Ovary (tissue), 7 donors: ENCODE measurements at regions not wholly inside any gene's neighbourhood (a gene's known extent, or its start where the extent isn't known, plus 50 kb on each side); places are given as distances from the start of the nearest gene placed in this dataset.
A peak's percentile ranks its signal among the peaks of the same experiment; 100 is the strongest.
"Not testable (repeated sequence)": the region's sequence is repeated elsewhere in the genome, so short reads cannot be mapped to it uniquely, and the experiment has no call there.

Source experiments
- DNase-seq, 5 donors: peaks; one replicate each; pipeline ENCODE4 v3.0.0-alpha.2; 2019 to 2020
- H3K27ac ChIP-seq, 2 donors: fragments of 200-600 bp; one replicate each; pipeline versions ENCODE4 v1.5.1 to v1.8.0; 2019 to 2022
- H3K27me3 ChIP-seq: fragments of 200-600 bp; one replicate; pipeline ENCODE4 v1.8.0; 2022
- H3K36me3 ChIP-seq: fragments of 200-600 bp; sonication (generic); one replicate; pipeline ENCODE4 v1.5.1; 2019
- H3K4me1 ChIP-seq: one replicate; pipeline ENCODE4 v1.8.1; 2013; ENCODE audit warnings: mild to moderate bottlenecking, moderate library complexity; ENCODE audit not compliant: insufficient read depth
- H3K4me3 ChIP-seq: fragments of 200-600 bp; sonication (generic); one replicate; pipeline ENCODE4 v1.5.1; 2017
- H3K9me3 ChIP-seq, 2 donors: fragments of 200-600 bp in 1 of 2; sonication (generic) in 1 of 2; one replicate each; pipeline versions ENCODE4 v1.5.1 to v1.8.1; 2013 to 2019; ENCODE audit warnings: mild to moderate bottlenecking in 1 of 2, moderate library complexity in 1 of 2
- EP300 ChIP-seq: sonication (generic); formaldehyde crosslinking; IDR thresholded peaks from one replicate; pipeline ENCODE4 v1.6.1; 2017; ENCODE audit warnings: antibody characterized with exemption
- POLR2A ChIP-seq: fragments of 450-650 bp; IDR thresholded peaks from one replicate; pipeline ENCODE4 v1.6.1; 2017; ENCODE audit warnings: antibody characterized with exemption, mild to moderate bottlenecking, moderate library complexity
- WGBS, 3 donors: extraction: QIAGEN DNeasy Blood & Tissue Kit in 1 of 3; methylation state at CpG; one replicate each; pipeline versions ENCODE4 v1.1.5 to v1.1.7; 2013 to 2017; 5-methylcytosine and 5-hydroxymethylcytosine counted together
- intact Hi-C, 4 donors: fragments of 100-400 bp; cut with DNase I; formaldehyde crosslinking; loops; one replicate each; pipeline versions ENCODE4 v1.11.0 to v1.15.1; 2022 to 2023
- TF ChIP-seq, protein P1 (sequence below), 3 donors: fragments of 450-650 bp in 2 of 3; fragments of 200-600 bp in 1 of 3; IDR thresholded peaks; one replicate each; pipeline versions ENCODE4 v1.5.1 to v1.8.0; 2016 to 2022; ENCODE audit warnings: antibody characterized with exemption in 3 of 3, mild to moderate bottlenecking in 1 of 3
- donor health status: DM: no; HTN: no; CAD: no; lungs with moderate emphysema.
- donor health status: DM: no; HTN: no; CAD: no.
- donor health status: Bipolar disorder and iron deficiency.
- donor health status: DM: no; HTN: no; CAD: no.
- donor health status: DM: yes; HTN: yes; CAD: no.

DNA sequence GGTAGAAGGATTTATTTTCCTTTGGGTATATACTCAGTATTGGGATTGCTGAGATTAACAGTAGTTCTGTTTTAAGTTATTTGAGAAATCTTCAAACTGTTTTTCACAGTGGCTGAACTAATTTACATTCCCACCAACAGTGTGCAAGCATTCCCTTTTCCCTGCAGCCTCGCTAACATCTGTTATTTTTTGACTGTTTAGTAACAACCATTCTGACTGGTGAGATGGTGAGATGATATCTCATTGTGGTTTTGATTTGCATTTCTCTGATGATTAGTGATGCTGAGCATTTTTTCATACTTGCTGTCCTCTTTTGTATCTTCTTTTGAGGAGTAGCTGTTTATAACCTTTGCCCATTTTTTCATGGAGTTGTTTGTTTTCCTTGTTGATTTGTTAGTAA, 457.8 kb downstream of the TRAM1L1 start:
- 8 to 24% (median 9%) methylated on average over 1 of the region's 1 CpG for WGBS, 3 donors
- no peak for DNase-seq
- Histone ChIP-seq H3K36me3 (no peaks in the 10 kb centered on the region), H3K4me3 (no peak overlapping the region), H3K27ac (no peak overlapping the region), H3K4me1 (no peaks in the 10 kb centered on the region), H3K27me3 (no peaks in the 10 kb centered on the region), H3K9me3 (no peaks in the 10 kb centered on the region)
- intact Hi-C loops, result no loop called here
- TF ChIP-seq, protein P1, sequence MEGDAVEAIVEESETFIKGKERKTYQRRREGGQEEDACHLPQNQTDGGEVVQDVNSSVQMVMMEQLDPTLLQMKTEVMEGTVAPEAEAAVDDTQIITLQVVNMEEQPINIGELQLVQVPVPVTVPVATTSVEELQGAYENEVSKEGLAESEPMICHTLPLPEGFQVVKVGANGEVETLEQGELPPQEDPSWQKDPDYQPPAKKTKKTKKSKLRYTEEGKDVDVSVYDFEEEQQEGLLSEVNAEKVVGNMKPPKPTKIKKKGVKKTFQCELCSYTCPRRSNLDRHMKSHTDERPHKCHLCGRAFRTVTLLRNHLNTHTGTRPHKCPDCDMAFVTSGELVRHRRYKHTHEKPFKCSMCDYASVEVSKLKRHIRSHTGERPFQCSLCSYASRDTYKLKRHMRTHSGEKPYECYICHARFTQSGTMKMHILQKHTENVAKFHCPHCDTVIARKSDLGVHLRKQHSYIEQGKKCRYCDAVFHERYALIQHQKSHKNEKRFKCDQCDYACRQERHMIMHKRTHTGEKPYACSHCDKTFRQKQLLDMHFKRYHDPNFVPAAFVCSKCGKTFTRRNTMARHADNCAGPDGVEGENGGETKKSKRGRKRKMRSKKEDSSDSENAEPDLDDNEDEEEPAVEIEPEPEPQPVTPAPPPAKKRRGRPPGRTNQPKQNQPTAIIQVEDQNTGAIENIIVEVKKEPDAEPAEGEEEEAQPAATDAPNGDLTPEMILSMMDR (IDR thresholded peaks at IDR 0.05), result no peak
- TF ChIP-seq POLR2A (no peak), EP300 (no peak)

DNA sequence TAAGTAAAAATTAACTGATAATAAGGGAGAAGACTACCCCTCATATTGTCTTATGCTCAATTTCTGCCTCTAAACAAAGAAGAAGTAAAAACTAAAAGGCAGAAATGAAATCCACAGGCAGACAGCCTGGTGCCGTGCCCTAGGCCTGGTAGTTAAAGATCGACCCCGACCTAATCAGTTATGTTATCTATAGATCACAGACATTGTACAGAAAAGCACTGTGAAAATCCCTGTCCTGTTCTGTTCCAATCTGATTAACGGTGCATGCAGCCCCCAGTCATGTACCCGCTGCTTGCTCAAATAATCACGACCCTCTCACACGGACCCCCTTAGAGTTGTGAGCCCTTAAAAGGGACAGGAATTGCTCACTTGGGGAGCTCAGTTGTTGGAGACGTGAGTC, 465.9 kb downstream of the TRAM1L1 start:
- intact Hi-C loops, DNase-seq, H3K27ac ChIP-seq, H3K27me3 ChIP-seq, H3K9me3 ChIP-seq, H3K4me1 ChIP-seq, H3K4me3 ChIP-seq, H3K36me3 ChIP-seq: not testable (repeated sequence)
- 55 to 63% (median 60%) methylated on average over 8 of the region's 8 CpGs for WGBS, 3 donors

DNA sequence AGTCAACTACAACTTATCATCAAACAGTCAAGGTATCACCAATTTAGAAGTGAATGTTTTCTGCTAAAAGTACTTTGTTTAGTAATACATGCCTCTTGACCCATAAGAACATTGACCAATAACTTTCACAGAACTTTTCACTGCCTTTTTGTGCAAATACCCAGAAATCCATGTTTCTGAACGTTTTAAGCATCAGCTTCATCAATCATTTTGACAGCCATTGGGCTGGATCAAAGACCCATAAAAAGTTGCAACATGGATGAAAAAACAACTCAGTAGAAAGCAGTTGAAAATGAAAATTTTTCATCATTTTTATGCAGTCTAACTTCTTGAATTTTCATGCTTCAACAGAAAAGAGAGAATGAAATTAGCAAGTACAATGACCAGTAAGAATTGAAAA, 466.7 kb downstream of the TRAM1L1 start:
- 9 to 15% (median 13%) methylated on average over 1 of the region's 1 CpG for WGBS, 3 donors
- Histone ChIP-seq H3K9me3 (no peaks in the 10 kb centered on the region), H3K27ac (no peak overlapping the region), H3K4me1 (no peaks in the 10 kb centered on the region), H3K27me3 (no peaks in the 10 kb centered on the region), H3K4me3 (no peak overlapping the region), H3K36me3 (no peaks in the 10 kb centered on the region)
- DNase-seq, result no peak
- no peak for TF ChIP-seq POLR2A
- TF ChIP-seq, protein P1 (IDR thresholded peaks at IDR 0.05), result no peak
- no peak for TF ChIP-seq EP300
- intact Hi-C loops, result no loop called here

DNA sequence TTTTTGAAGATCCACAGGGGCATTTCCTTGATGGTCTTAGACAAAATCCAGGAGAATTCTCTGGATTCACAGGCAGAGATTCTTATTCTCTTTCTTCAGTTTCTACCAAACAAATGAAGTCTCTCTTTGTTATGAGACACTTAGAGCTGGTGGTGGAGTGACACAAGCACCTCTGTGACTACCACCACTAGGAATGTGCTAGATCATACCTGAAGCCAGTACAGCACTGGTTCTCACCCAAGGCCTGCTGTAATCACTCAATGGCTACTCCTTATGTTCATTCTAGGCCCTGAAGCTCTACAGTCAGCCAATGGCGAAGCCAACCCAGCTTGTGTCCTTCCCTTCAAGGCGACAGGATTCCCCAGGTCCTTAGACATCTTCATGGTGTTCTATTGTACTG, 482.3 kb downstream of the TRAM1L1 start:
- no peaks in the 10 kb centered on the region for H3K9me3 ChIP-seq
- 42 to 48% (median 44%) methylated on average over 2 of the region's 2 CpGs for WGBS, 3 donors
- no peak for DNase-seq
- intact Hi-C loops, result no loop called here
- TF ChIP-seq, protein P1 (IDR thresholded peaks at IDR 0.05), result no peak
- TF ChIP-seq POLR2A (no peak), EP300 (no peak)
- no peaks in the 10 kb centered on the region for H3K27me3 ChIP-seq
- no peak overlapping the region for H3K4me3 ChIP-seq
- H3K4me1 ChIP-seq, result no peaks in the 10 kb centered on the region
- H3K36me3 ChIP-seq, result no peaks in the 10 kb centered on the region
- no peak overlapping the region for H3K27ac ChIP-seq

DNA sequence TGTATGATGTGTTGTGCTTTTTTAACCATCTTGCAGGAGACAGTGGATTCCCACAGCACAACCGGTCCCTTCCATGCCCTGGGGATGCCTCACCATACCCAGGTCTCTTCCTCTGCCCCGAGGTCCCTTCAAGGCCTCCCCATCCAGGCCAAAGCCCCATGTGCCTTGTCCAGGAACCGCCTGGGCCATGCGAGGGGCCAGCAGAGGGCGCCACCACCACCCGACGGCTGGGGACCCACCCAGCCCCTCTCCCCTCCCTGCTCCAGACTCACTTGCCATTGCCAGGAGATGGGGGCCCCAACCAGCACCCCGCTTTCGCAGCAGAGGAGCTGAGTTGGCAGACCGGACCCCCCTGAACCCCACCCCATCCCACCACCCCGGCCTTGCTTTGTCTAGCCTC, 485.5 kb downstream of the TRAM1L1 start:
- 82 to 86% (median 82%) methylated on average over 11 of the region's 11 CpGs for WGBS, 3 donors
- H3K27me3 ChIP-seq, result no peaks in the 10 kb centered on the region
- H3K4me3 ChIP-seq, result no peak overlapping the region
- H3K9me3 ChIP-seq, result no peaks in the 10 kb centered on the region
- intact Hi-C loops, result no loop called here
- no peaks in the 10 kb centered on the region for H3K36me3 ChIP-seq
- DNase-seq, result peak in 2 of 5 donors; percentile 4 to 14
- no peak overlapping the region for H3K27ac ChIP-seq
- no peak for TF ChIP-seq EP300
- TF ChIP-seq, protein P1 (IDR thresholded peaks at IDR 0.05), result no peak
- no peak for TF ChIP-seq POLR2A
- no peaks in the 10 kb centered on the region for H3K4me1 ChIP-seq
